ENCODE measurements at regions not wholly inside any gene's neighbourhood (a gene's known extent, or its start where the extent isn't known, plus 50 kb on each side); places are given as distances from the start of the nearest gene placed in this dataset.

- H2AFZ ChIP-seq: no peak overlapping the region
- H4K20me1 ChIP-seq (replicated peaks; ENCODE audit: insufficient read depth): no peaks in the 10 kb centered on the region
- TF ChIP-seq EZH2 (IDR thresholded peaks at IDR 0.05; ENCODE audit: low read depth, unreplicated experiment): no peak
- no peak for TF ChIP-seq JUNB (IDR thresholded peaks at IDR 0.05; ENCODE audit: unreplicated experiment)
- TF ChIP-seq ETS1 (IDR thresholded peaks at IDR 0.05): no peak
- TF ChIP-seq EZH2phosphoT487 (IDR thresholded peaks at IDR 0.05; ENCODE audit: unreplicated experiment): no peak
- TF ChIP-seq ZNF114 (CRISPR knock-in tag; IDR thresholded peaks at IDR 0.05): no peak
- TF ChIP-seq REST (IDR thresholded peaks at IDR 0.05; ENCODE audit: unreplicated experiment): no peak
- TF ChIP-seq NANOG (IDR thresholded peaks at IDR 0.05; ENCODE audit: borderline replicate concordance): no peak
- TF ChIP-seq STAT1 (IDR thresholded peaks at IDR 0.05; ENCODE audit: unreplicated experiment): no peak
- TF ChIP-seq ZNF331 (CRISPR knock-in tag; IDR thresholded peaks at IDR 0.05; ENCODE audit: low read depth): no peak
- no peak for TF ChIP-seq ZNF462 (CRISPR knock-in tag; IDR thresholded peaks at IDR 0.05)
- H3K36me3 ChIP-seq (ENCODE audit: insufficient read depth): no peaks in the 10 kb centered on the region
- H3K9me2 ChIP-seq (ENCODE audit: insufficient read depth): no peaks in the 10 kb centered on the region; the same call in 1 of the 2 replicates
- no peak overlapping the region for H3K27ac ChIP-seq (ENCODE audit: low read depth)
- no peak overlapping the region for H3K4me2 ChIP-seq
- Mint-ChIP-seq H3K9me3 (no peaks in the 10 kb centered on the region), H3K27me3 (ENCODE audit: insufficient read depth, low read depth, poor library complexity) (peaks cover 6% of the 10 kb centered on the region), H3K4me3 (no peak overlapping the region), H3K27ac (no peak overlapping the region), H3K4me1 (no peaks in the 10 kb centered on the region), H3K36me3 (ENCODE audit: low read depth) (no peaks in the 10 kb centered on the region)
- no peaks in the 10 kb centered on the region for H3K4me1 ChIP-seq (ENCODE audit: insufficient read depth)
- DNase-seq (ENCODE audit: low spot score) (no peak), ATAC-seq (no peak)
- no peak overlapping the region for H3K4me3 ChIP-seq
- H3K79me2 ChIP-seq (replicated peaks; ENCODE audit: insufficient read depth): no peaks in the 10 kb centered on the region
- H3F3A ChIP-seq (replicated peaks; ENCODE audit: low read depth): no peaks in the 10 kb centered on the region
- H3K27me3 ChIP-seq (ENCODE audit: insufficient read depth): no peaks in the 10 kb centered on the region
These were observed 77.4 kb upstream of the USP47 start for GRCh38 chr11:11764423-11764803.
